IMR-90 (cell line): ENCODE measurements at regions not wholly inside any gene's neighbourhood (a gene's known extent, or its start where the extent isn't known, plus 50 kb on each side); places are given as distances from the start of the nearest gene placed in this dataset.

Experiments used
- ATAC-seq: fragments of 200-7000 bp; cut with Tn5 transposase; 2 replicates; pipeline ENCODE4 v1.9.1; 2020; ENCODE audit warnings: low read depth, mild to moderate bottlenecking, moderate library complexity
- BruUV-seq: library from RNA; stranded (reverse); fragments of 400-500 nt; replicated peaks from 2 replicates; lab custom pipeline; 2021; lab: Mats Ljungman, UMichigan
- CTCF ChIA-PET: fragments of 300-600 bp; formaldehyde crosslinking; extraction: SDS; loops from one replicate; lab custom pipeline; 2021; ENCODE audit warnings: antibody characterized with exemption; lab: Yijun Ruan, JAX
- POLR2A ChIA-PET: fragments of 300-600 bp; sonication (Branson Sonifier 250); formaldehyde crosslinking; loops from one replicate; lab custom pipeline; 2022; ENCODE audit warnings: antibody characterized with exemption; ENCODE audit not compliant: unreplicated experiment; lab: Charles Lee
- DNase-seq: peaks from one replicate; pipeline ENCODE4 v3.0.0; 2013
- H2AFZ ChIP-seq: replicated peaks from 2 replicates; pipeline ENCODE3; 2013; ENCODE audit warnings: low read length, mild to moderate bottlenecking; ENCODE audit not compliant: poor library complexity
- H2AK5ac ChIP-seq: 2 replicates; pipeline ENCODE4 v1.6.1; 2013; ENCODE audit warnings: low read depth, low read length, inconsistent platforms
- H2AK9ac ChIP-seq: replicated peaks from 2 replicates; pipeline ENCODE3; 2013; ENCODE audit warnings: mild to moderate bottlenecking, low read depth, low read length, moderate library complexity; ENCODE audit not compliant: poor library complexity
- H2BK120ac ChIP-seq: 2 replicates; pipeline ENCODE4 v1.6.1; 2013; ENCODE audit warnings: low read depth, low read length, inconsistent platforms
- H2BK15ac ChIP-seq: 3 replicates; pipeline ENCODE4 v1.6.1; 2013; ENCODE audit warnings: low read depth, low read length, inconsistent platforms
- H2BK20ac ChIP-seq: 2 replicates; pipeline ENCODE4 v1.6.1; 2013; ENCODE audit warnings: low read depth, mild to moderate bottlenecking, inconsistent platforms, low read length, moderate library complexity
- H2BK5ac ChIP-seq: 2 replicates; pipeline ENCODE4 v1.6.1; 2013; ENCODE audit warnings: mild to moderate bottlenecking, low read depth, low read length, inconsistent platforms; ENCODE audit not compliant: poor library complexity, severe bottlenecking
- H3K14ac ChIP-seq: replicated peaks from 2 replicates; pipeline ENCODE4 v1.6.1; 2013; ENCODE audit warnings: low read depth, low read length, inconsistent platforms
- H3K18ac ChIP-seq: 2 replicates; pipeline ENCODE4 v1.6.1; 2013; ENCODE audit warnings: low read depth, low read length, control low read depth
- H3K23ac ChIP-seq: 2 replicates; pipeline ENCODE4 v1.6.1; 2013; ENCODE audit warnings: low read depth, low read length, inconsistent platforms
- H3K27ac ChIP-seq: 2 replicates; pipeline ENCODE4 v1.5.1; 2013; ENCODE audit warnings: mild to moderate bottlenecking, control low read depth, low read length; ENCODE audit not compliant: insufficient read depth
- H3K27me3 ChIP-seq: 2 replicates; pipeline ENCODE4 v1.6.1; 2013; ENCODE audit warnings: low read length; ENCODE audit not compliant: control insufficient read depth, insufficient read depth
- H3K36me3 ChIP-seq: 2 replicates; pipeline ENCODE4 v1.6.1; 2013; ENCODE audit warnings: low read length, mixed read lengths; ENCODE audit not compliant: control insufficient read depth, insufficient read depth
- H3K4ac ChIP-seq: 2 replicates; pipeline ENCODE4 v1.6.1; 2013; ENCODE audit warnings: low read depth, low read length, inconsistent platforms
- H3K4me1 ChIP-seq: 2 replicates; pipeline ENCODE4 v1.6.1; 2013; ENCODE audit warnings: low read length, mixed read lengths; ENCODE audit not compliant: control insufficient read depth, insufficient read depth
- H3K4me2 ChIP-seq: 2 replicates; pipeline ENCODE4 v1.6.1; 2013; ENCODE audit warnings: low read depth, mild to moderate bottlenecking, control low read depth, low read length, moderate library complexity
- H3K4me3 ChIP-seq: 2 replicates; pipeline ENCODE4 v1.5.1; 2013; ENCODE audit warnings: low read depth, mild to moderate bottlenecking, control low read depth, low read length, moderate library complexity; ENCODE audit not compliant: insufficient read depth
- H3K56ac ChIP-seq: 2 replicates; pipeline ENCODE4 v1.6.1; 2013; ENCODE audit warnings: low read length, inconsistent platforms; ENCODE audit not compliant: insufficient read depth; ENCODE audit errors: extremely low read depth
- H3K79me1 ChIP-seq, 2 experiments: 2 replicates each; pipeline ENCODE4 v1.6.1; 2013; ENCODE audit warnings: low read length in 2 of 2, inconsistent platforms in 1 of 2, low read depth in 1 of 2
- H3K9ac ChIP-seq: 2 replicates; pipeline ENCODE4 v1.6.1; 2013; ENCODE audit warnings: low read depth, low read length, control low read depth
- H3K9me1 ChIP-seq: 2 replicates; pipeline ENCODE4 v1.6.1; 2013; ENCODE audit warnings: low read length, inconsistent platforms; ENCODE audit not compliant: insufficient read depth
- H3K9me3 ChIP-seq: 2 replicates; pipeline ENCODE4 v1.6.1; 2013; ENCODE audit warnings: low read length; ENCODE audit not compliant: control insufficient read depth, insufficient read depth
- H4K20me1 ChIP-seq: 2 replicates; pipeline ENCODE4 v1.6.1; 2013; ENCODE audit warnings: low read length, inconsistent platforms; ENCODE audit not compliant: insufficient read depth
- H4K5ac ChIP-seq: 2 replicates; pipeline ENCODE4 v1.6.1; 2013; ENCODE audit warnings: mild to moderate bottlenecking, low read depth, low read length, control low read depth
- H4K8ac ChIP-seq, 2 experiments: 2 replicates each; pipeline ENCODE4 v1.6.1; 2013; ENCODE audit warnings: low read depth in 2 of 2, low read length in 2 of 2, control low read depth in 1 of 2, inconsistent platforms in 1 of 2
- H4K91ac ChIP-seq: 2 replicates; pipeline ENCODE4 v1.6.1; 2013; ENCODE audit warnings: low read depth, low read length, inconsistent platforms; ENCODE audit not compliant: insufficient read depth
- CEBPB ChIP-seq: IDR thresholded peaks from 2 replicates; pipeline ENCODE4 v1.6.1; 2012; ENCODE audit warnings: low read depth, low read length, improper control_type of control experiment
- CHD1 ChIP-seq: IDR thresholded peaks from 2 replicates; pipeline ENCODE4 v1.6.1; 2012; ENCODE audit warnings: low read depth, low read length, improper control_type of control experiment
- FOS ChIP-seq: fragments of 150-350 bp; IDR thresholded peaks from 2 replicates; pipeline ENCODE4 v1.6.1; 2016; ENCODE audit warnings: low read depth, low read length
- MAFK ChIP-seq: IDR thresholded peaks from 2 replicates; pipeline ENCODE4 v1.6.1; 2012; ENCODE audit warnings: low read depth, low read length, improper control_type of control experiment
- MAZ ChIP-seq: IDR thresholded peaks from 2 replicates; pipeline ENCODE4 v1.6.1; 2012; ENCODE audit warnings: low read depth, mild to moderate bottlenecking, low read length, improper control_type of control experiment, moderate library complexity, borderline replicate concordance
- MXI1 ChIP-seq: IDR thresholded peaks from 2 replicates; pipeline ENCODE4 v1.6.1; 2012; ENCODE audit warnings: low read depth, mild to moderate bottlenecking, low read length, moderate library complexity, borderline replicate concordance
- NFE2L2 ChIP-seq: fragments of 150-350 bp; IDR thresholded peaks from 2 replicates; pipeline ENCODE4 v1.6.1; 2016; ENCODE audit warnings: low read depth, mild to moderate bottlenecking, low read length
- POLR2A ChIP-seq: IDR thresholded peaks from 2 replicates; pipeline ENCODE4 v1.6.1; 2012; ENCODE audit warnings: mild to moderate bottlenecking, low read depth, low read length
- RCOR1 ChIP-seq: IDR thresholded peaks from 2 replicates; pipeline ENCODE4 v1.6.1; 2012; ENCODE audit warnings: mild to moderate bottlenecking, low read length, improper control_type of control experiment; ENCODE audit not compliant: insufficient replicate concordance
- RFX5 ChIP-seq: IDR thresholded peaks from 2 replicates; pipeline ENCODE4 v1.8.0; 2012; ENCODE audit warnings: low read depth, mild to moderate bottlenecking, low read length, moderate library complexity
- SMC3 ChIP-seq: fragments of 150-350 bp; IDR thresholded peaks from 2 replicates; pipeline ENCODE4 v1.6.1; 2016; ENCODE audit warnings: low read depth, mild to moderate bottlenecking, antibody characterized with exemption, low read length, moderate library complexity
- WGBS, 2 experiments: methylation state at CpG; one replicate each; pipeline versions ENCODE4 v1.1.5 to v1.1.7; 2013; ENCODE audit warnings: missing lambda C conversion rate in 2 of 2; ENCODE audit not compliant: insufficient read length in 1 of 2; ENCODE audit errors: extremely low coverage in 2 of 2; 5-methylcytosine and 5-hydroxymethylcytosine counted together
- dilution Hi-C: fragments of 300-500 bp; cut with HindIII; formaldehyde crosslinking; loops from one replicate; pipeline ENCODE4 v1.14.3; 2018; ENCODE audit warnings: low sequenced_read_pairs; ENCODE audit not compliant: unreplicated experiment
- in situ Hi-C: fragments of 300-500 bp; cut with MboI; formaldehyde crosslinking; loops from 3 replicates; pipeline ENCODE4 v1.14.3; 2019; ENCODE audit warnings: low sequenced_read_pairs, inconsistent platforms, mixed read lengths
- intact Hi-C: fragments of 100-400 bp; cut with micrococcal nuclease; formaldehyde crosslinking; loops from 2 replicates; pipeline ENCODE4 v1.10.0; 2022
- TF ChIP-seq, protein P1 (sequence below): fragments of 150-350 bp; IDR thresholded peaks from 2 replicates; pipeline ENCODE4 v1.6.1; 2016; ENCODE audit warnings: low read depth, mild to moderate bottlenecking, low read length, moderate library complexity, borderline replicate concordance
- TF ChIP-seq, protein P2 (sequence below): fragments of 150-350 bp; IDR thresholded peaks from 2 replicates; pipeline ENCODE4 v1.6.1; 2017; ENCODE audit warnings: mild to moderate bottlenecking, antibody characterized with exemption, low read length, low read depth

GRCh38 chr14:94886931-94887330, 117.0 kb upstream of the GSC start:
- in situ Hi-C loops, result no loop called here

More at GRCh38 chr14:94886931-94887330, 117.0 kb upstream of the GSC start:
- dilution Hi-C loops, result no loop called here
- Histone ChIP-seq H4K20me1 (no peaks in the 10 kb centered on the region), H2AFZ (no peak overlapping the region), H2BK5ac (no peak overlapping the region), H2BK120ac (no peak overlapping the region), H2BK15ac (no peak overlapping the region), H3K14ac (no peak overlapping the region), H3K56ac (no peak overlapping the region), H3K27ac (no peak overlapping the region), H3K23ac (no peak overlapping the region), H4K91ac (no peak overlapping the region), H3K9ac (no peak overlapping the region), H3K4me2 (no peak overlapping the region), H3K79me1 (no peaks in the 10 kb centered on the region), H4K5ac (no peak overlapping the region), H3K9me1 (no peaks in the 10 kb centered on the region), H2AK5ac (no peak overlapping the region), H3K27me3 (no peaks in the 10 kb centered on the region), H3K18ac (no peak overlapping the region), H2AK9ac (no peak overlapping the region), H3K4me1 (no peaks in the 10 kb centered on the region), H3K4ac (no peak overlapping the region), H3K4me3 (no peak overlapping the region), H3K36me3 (no peaks in the 10 kb centered on the region), H3K9me3 (peaks cover 32% of the 10 kb centered on the region), H4K8ac (no peak overlapping the region), H2BK20ac (no peak overlapping the region)
- WGBS, 2 experiments, result 20% methylated on average over 1 of the region's 7 CpGs; no CpG with 5 or more reads in 1 of the 2 experiments
- POLR2A ChIA-PET, result no interaction called here
- no TSS peak for BruUV-seq
- ATAC-seq, result no peak
- CTCF ChIA-PET, result no interaction called here
- DNase-seq, result no peak
- TF ChIP-seq MXI1 (no peak), RCOR1 (no peak), NFE2L2 (no peak), POLR2A (no peak), SMC3 (no peak), MAZ (no peak), MAFK (no peak), RFX5 (no peak), CHD1 (no peak), CEBPB (no peak), FOS (no peak)
- TF ChIP-seq, protein P1, sequence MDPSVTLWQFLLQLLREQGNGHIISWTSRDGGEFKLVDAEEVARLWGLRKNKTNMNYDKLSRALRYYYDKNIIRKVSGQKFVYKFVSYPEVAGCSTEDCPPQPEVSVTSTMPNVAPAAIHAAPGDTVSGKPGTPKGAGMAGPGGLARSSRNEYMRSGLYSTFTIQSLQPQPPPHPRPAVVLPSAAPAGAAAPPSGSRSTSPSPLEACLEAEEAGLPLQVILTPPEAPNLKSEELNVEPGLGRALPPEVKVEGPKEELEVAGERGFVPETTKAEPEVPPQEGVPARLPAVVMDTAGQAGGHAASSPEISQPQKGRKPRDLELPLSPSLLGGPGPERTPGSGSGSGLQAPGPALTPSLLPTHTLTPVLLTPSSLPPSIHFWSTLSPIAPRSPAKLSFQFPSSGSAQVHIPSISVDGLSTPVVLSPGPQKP, result no peak
- TF ChIP-seq, protein P2, sequence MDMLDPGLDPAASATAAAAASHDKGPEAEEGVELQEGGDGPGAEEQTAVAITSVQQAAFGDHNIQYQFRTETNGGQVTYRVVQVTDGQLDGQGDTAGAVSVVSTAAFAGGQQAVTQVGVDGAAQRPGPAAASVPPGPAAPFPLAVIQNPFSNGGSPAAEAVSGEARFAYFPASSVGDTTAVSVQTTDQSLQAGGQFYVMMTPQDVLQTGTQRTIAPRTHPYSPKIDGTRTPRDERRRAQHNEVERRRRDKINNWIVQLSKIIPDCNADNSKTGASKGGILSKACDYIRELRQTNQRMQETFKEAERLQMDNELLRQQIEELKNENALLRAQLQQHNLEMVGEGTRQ, result no peak
- intact Hi-C loops, result no loop called here
